Duodenal mucosa (tissue), 2 donors: ENCODE measurements at regions not wholly inside any gene's neighbourhood (a gene's known extent, or its start where the extent isn't known, plus 50 kb on each side); places are given as distances from the start of the nearest gene placed in this dataset.

Experiments used
- H3K27ac ChIP-seq: one replicate; pipeline ENCODE4 v1.7.0; 2013; ENCODE audit warnings: low read depth, low read length
- H3K27me3 ChIP-seq, 2 donors: one replicate each; pipeline ENCODE4 v1.7.0; 2013; ENCODE audit warnings: low read length in 2 of 2, control low read depth in 1 of 2; ENCODE audit not compliant: insufficient read depth in 2 of 2, control insufficient read depth in 1 of 2
- H3K36me3 ChIP-seq, 2 donors: one replicate each; pipeline ENCODE4 v1.7.0; 2013; ENCODE audit warnings: low read length in 2 of 2, control low read depth in 1 of 2; ENCODE audit not compliant: insufficient read depth in 2 of 2, control insufficient read depth in 1 of 2
- H3K4me1 ChIP-seq, 2 donors: one replicate each; pipeline ENCODE4 v1.7.0; 2013; ENCODE audit warnings: low read length in 2 of 2, control low read depth in 1 of 2; ENCODE audit not compliant: insufficient read depth in 2 of 2, control insufficient read depth in 1 of 2
- H3K4me3 ChIP-seq, 2 donors: one replicate each; pipeline ENCODE4 v1.7.0; 2013; ENCODE audit warnings: low read length in 2 of 2, low read depth in 1 of 2
- H3K9ac ChIP-seq, 2 donors: one replicate each; pipeline ENCODE4 v1.7.0; 2013; ENCODE audit warnings: low read length in 2 of 2, low read depth in 1 of 2
- H3K9me3 ChIP-seq, 2 donors: one replicate each; pipeline ENCODE4 v1.7.0; 2013; ENCODE audit warnings: low read length in 2 of 2, control low read depth in 1 of 2; ENCODE audit not compliant: control insufficient read depth in 1 of 2

GRCh38 chr5:13253111-13253510 lies 691.4 kb downstream of the DNAH5 start:
- H3K27ac ChIP-seq: no peak overlapping the region
- H3K27me3 ChIP-seq: no peaks in the 10 kb centered on the region
- H3K9ac ChIP-seq: no peak overlapping the region
- no peaks in the 10 kb centered on the region for H3K36me3 ChIP-seq
- H3K4me3 ChIP-seq: no peak overlapping the region
- no peaks in the 10 kb centered on the region for H3K4me1 ChIP-seq
- H3K9me3 ChIP-seq: no peaks in the 10 kb centered on the region

GRCh38 chr5:13252699-13253098 lies 691.8 kb downstream of the DNAH5 start:
- Histone ChIP-seq H3K9ac (no peak overlapping the region), H3K4me1 (no peaks in the 10 kb centered on the region), H3K27me3 (no peaks in the 10 kb centered on the region), H3K27ac (no peak overlapping the region), H3K9me3 (no peaks in the 10 kb centered on the region), H3K36me3 (no peaks in the 10 kb centered on the region), H3K4me3 (no peak overlapping the region)

- H3K27me3 ChIP-seq: no peaks in the 10 kb centered on the region
- no peaks in the 10 kb centered on the region for H3K9me3 ChIP-seq
- H3K4me1 ChIP-seq: no peaks in the 10 kb centered on the region
- H3K4me3 ChIP-seq: no peak overlapping the region
- no peaks in the 10 kb centered on the region for H3K36me3 ChIP-seq
- H3K9ac ChIP-seq: no peak overlapping the region
- no peak overlapping the region for H3K27ac ChIP-seq
Observed at GRCh38 chr5:13251623-13252376, 692.7 kb downstream of the DNAH5 start.

- no peak overlapping the region for H3K9ac ChIP-seq
- H3K9me3 ChIP-seq: no peaks in the 10 kb centered on the region
- no peaks in the 10 kb centered on the region for H3K4me1 ChIP-seq
- no peak overlapping the region for H3K4me3 ChIP-seq
- no peak overlapping the region for H3K27ac ChIP-seq
- H3K36me3 ChIP-seq: no peaks in the 10 kb centered on the region
- no peaks in the 10 kb centered on the region for H3K27me3 ChIP-seq
Observed at GRCh38 chr5:13250464-13251291, 693.8 kb downstream of the DNAH5 start.

- no peaks in the 10 kb centered on the region for H3K4me1 ChIP-seq
- no peak overlapping the region for H3K27ac ChIP-seq
- H3K9me3 ChIP-seq: no peaks in the 10 kb centered on the region
- H3K36me3 ChIP-seq: no peaks in the 10 kb centered on the region
- H3K27me3 ChIP-seq: no peaks in the 10 kb centered on the region
- H3K4me3 ChIP-seq: no peak overlapping the region
- H3K9ac ChIP-seq: no peak overlapping the region
Observed at GRCh38 chr5:13249854-13250253, 694.6 kb downstream of the DNAH5 start.

GRCh38 chr5:13248253-13248652 lies 696.2 kb downstream of the DNAH5 start:
- Histone ChIP-seq H3K4me1 (no peaks in the 10 kb centered on the region), H3K27ac (no peak overlapping the region), H3K36me3 (no peaks in the 10 kb centered on the region), H3K27me3 (no peaks in the 10 kb centered on the region), H3K9me3 (no peaks in the 10 kb centered on the region), H3K4me3 (no peak overlapping the region), H3K9ac (no peak overlapping the region)

- Histone ChIP-seq H3K27me3 (no peaks in the 10 kb centered on the region), H3K27ac (no peak overlapping the region), H3K4me1 (no peaks in the 10 kb centered on the region), H3K9me3 (no peaks in the 10 kb centered on the region), H3K9ac (no peak overlapping the region), H3K36me3 (no peaks in the 10 kb centered on the region), H3K4me3 (no peak overlapping the region)
Observed at GRCh38 chr5:13246053-13246452, 698.4 kb downstream of the DNAH5 start.

- Histone ChIP-seq H3K27me3 (no peaks in the 10 kb centered on the region), H3K27ac (no peak overlapping the region), H3K9me3 (peaks cover 0 to 3% of the 10 kb centered on the region in 2 donors), H3K4me1 (no peaks in the 10 kb centered on the region), H3K4me3 (no peak overlapping the region), H3K36me3 (no peaks in the 10 kb centered on the region), H3K9ac (no peak overlapping the region)
Observed at GRCh38 chr5:13244151-13244550, 700.3 kb downstream of the DNAH5 start.

- no peak overlapping the region for H3K27ac ChIP-seq
- no peak overlapping the region for H3K4me3 ChIP-seq
- no peaks in the 10 kb centered on the region for H3K4me1 ChIP-seq
- H3K36me3 ChIP-seq: no peaks in the 10 kb centered on the region
- H3K9me3 ChIP-seq: peaks cover 0 to 4% of the 10 kb centered on the region in 2 donors
- H3K27me3 ChIP-seq: no peaks in the 10 kb centered on the region
- no peak overlapping the region for H3K9ac ChIP-seq
Observed at GRCh38 chr5:13227513-13227912, 717.0 kb downstream of the DNAH5 start.

GRCh38 chr5:13218518-13218917 lies 726.0 kb downstream of the DNAH5 start:
- Histone ChIP-seq H3K36me3 (no peaks in the 10 kb centered on the region), H3K4me3 (no peak overlapping the region), H3K27me3 (no peaks in the 10 kb centered on the region), H3K9ac (no peak overlapping the region), H3K27ac (no peak overlapping the region), H3K4me1 (no peaks in the 10 kb centered on the region), H3K9me3 (no peaks in the 10 kb centered on the region)
